ENCODE measurements at regions not wholly inside any gene's neighbourhood (a gene's known extent, or its start where the extent isn't known, plus 50 kb on each side); places are given as distances from the start of the nearest gene placed in this dataset.

GRCh38 chr12:114738460-114739184, 54.6 kb upstream of the TBX3 start:
- Histone ChIP-seq H3K4me3 (ENCODE audit: low read length, poor library complexity, severe bottlenecking) (no peak overlapping the region), H3K27me3 (ENCODE audit: insufficient read depth, low read length, poor library complexity, severe bottlenecking) (no peaks in the 10 kb centered on the region), H3K4me1 (ENCODE audit: insufficient read depth, low read length, poor library complexity, severe bottlenecking) (no peaks in the 10 kb centered on the region), H2AFZ (ENCODE audit: low read length) (no peak overlapping the region), H3K36me3 (ENCODE audit: insufficient read depth, low read length) (no peaks in the 10 kb centered on the region), H3K4me2 (ENCODE audit: low read depth, low read length, poor library complexity, severe bottlenecking) (no peak overlapping the region), H3K9ac (ENCODE audit: low read depth, low read length, poor library complexity, severe bottlenecking) (no peak overlapping the region), H3K79me2 (ENCODE audit: insufficient read depth, low read length) (no peaks in the 10 kb centered on the region), H3K9me2 (replicated peaks; ENCODE audit: low read depth, low read length) (no peaks in the 10 kb centered on the region), H3F3A (ENCODE audit: low read depth) (no peaks in the 10 kb centered on the region), H3K9me3 (ENCODE audit: insufficient read depth, low read depth, low read length) (no peaks in the 10 kb centered on the region; the same call in 1 of the 2 replicates), H4K20me1 (ENCODE audit: insufficient read depth, low read length, poor library complexity, severe bottlenecking) (no peaks in the 10 kb centered on the region)
- TF ChIP-seq EZH2phosphoT487 (IDR thresholded peaks at IDR 0.05; ENCODE audit: borderline replicate concordance): no peak
- TF ChIP-seq CTCF (conservative IDR thresholded peaks at IDR 0.05; ENCODE audit: low read length): no peak

DNA sequence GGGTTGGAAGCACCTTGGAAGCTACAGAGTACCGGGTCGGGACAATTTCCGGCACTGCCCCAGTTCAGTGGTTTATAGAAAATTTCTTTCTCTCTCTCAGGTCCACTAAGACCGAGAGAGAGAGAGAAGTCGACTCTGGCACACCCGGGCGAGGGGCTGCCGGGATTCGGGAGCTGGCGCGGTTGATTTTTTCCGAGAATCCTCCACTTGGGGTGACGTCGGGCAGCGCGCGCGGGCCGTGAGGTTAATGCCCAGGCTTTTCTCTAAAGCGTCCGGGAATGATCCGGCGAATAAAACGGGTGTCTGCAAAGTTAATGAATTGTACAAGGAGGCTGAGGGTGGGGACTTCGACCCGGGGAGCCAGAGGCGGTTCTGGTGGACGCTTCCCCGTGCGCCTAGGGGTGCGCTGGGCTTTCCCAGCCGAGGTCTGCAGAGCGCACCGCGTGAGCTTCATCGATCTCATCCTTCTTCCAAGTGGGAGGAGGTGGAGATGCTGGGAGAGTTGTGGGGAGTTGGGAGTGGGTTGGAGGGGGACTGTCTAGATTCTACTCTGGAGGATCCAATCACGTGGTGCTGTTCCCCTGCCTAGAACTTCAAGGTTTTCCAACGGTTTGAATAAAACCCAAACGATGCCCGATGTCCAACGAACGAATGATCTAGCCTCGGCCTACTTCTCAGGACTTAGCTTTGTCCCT, 51.9 kb upstream of the TBX3 start:
- Histone ChIP-seq H3K4me3 (ENCODE audit: low read length, poor library complexity, severe bottlenecking) (no peak overlapping the region), H3K9me3 (ENCODE audit: insufficient read depth, low read depth, low read length) (no peaks in the 10 kb centered on the region; the same call in 1 of the 2 replicates), H3K9ac (ENCODE audit: low read depth, low read length, poor library complexity, severe bottlenecking) (no peak overlapping the region), H3K79me2 (ENCODE audit: insufficient read depth, low read length) (no peaks in the 10 kb centered on the region), H3F3A (ENCODE audit: low read depth) (no peaks in the 10 kb centered on the region), H2AFZ (ENCODE audit: low read length) (no peak overlapping the region), H3K27me3 (ENCODE audit: insufficient read depth, low read length, poor library complexity, severe bottlenecking) (no peaks in the 10 kb centered on the region), H4K20me1 (ENCODE audit: insufficient read depth, low read length, poor library complexity, severe bottlenecking) (no peaks in the 10 kb centered on the region), H3K4me1 (ENCODE audit: insufficient read depth, low read length, poor library complexity, severe bottlenecking) (no peaks in the 10 kb centered on the region), H3K9me2 (replicated peaks; ENCODE audit: low read depth, low read length) (no peaks in the 10 kb centered on the region), H3K36me3 (ENCODE audit: insufficient read depth, low read length) (no peaks in the 10 kb centered on the region), H3K4me2 (ENCODE audit: low read depth, low read length, poor library complexity, severe bottlenecking) (no peak overlapping the region)
- no peak for TF ChIP-seq CTCF (conservative IDR thresholded peaks at IDR 0.05; ENCODE audit: low read length)

GRCh38 chr12:114735011-114735410, 51.0 kb upstream of the TBX3 start:
- no peaks in the 10 kb centered on the region; the same call in 1 of the 2 replicates for H3K9me3 ChIP-seq (ENCODE audit: insufficient read depth, low read depth, low read length)
- no peak overlapping the region for H3K4me2 ChIP-seq (ENCODE audit: low read depth, low read length, poor library complexity, severe bottlenecking)
- no peak overlapping the region for H2AFZ ChIP-seq (ENCODE audit: low read length)
- no peaks in the 10 kb centered on the region for H3K4me1 ChIP-seq (ENCODE audit: insufficient read depth, low read length, poor library complexity, severe bottlenecking)
- no peak for TF ChIP-seq EZH2phosphoT487 (IDR thresholded peaks at IDR 0.05; ENCODE audit: borderline replicate concordance)
- TF ChIP-seq CTCF (conservative IDR thresholded peaks at IDR 0.05; ENCODE audit: low read length): no peak
- no peaks in the 10 kb centered on the region for H3K36me3 ChIP-seq (ENCODE audit: insufficient read depth, low read length)
- H3K9ac ChIP-seq (ENCODE audit: low read depth, low read length, poor library complexity, severe bottlenecking): no peak overlapping the region
- no peaks in the 10 kb centered on the region for H3F3A ChIP-seq (ENCODE audit: low read depth)
- no peak overlapping the region for H3K4me3 ChIP-seq (ENCODE audit: low read length, poor library complexity, severe bottlenecking)
- no peaks in the 10 kb centered on the region for H3K79me2 ChIP-seq (ENCODE audit: insufficient read depth, low read length)
- H4K20me1 ChIP-seq (ENCODE audit: insufficient read depth, low read length, poor library complexity, severe bottlenecking): no peaks in the 10 kb centered on the region
- H3K9me2 ChIP-seq (replicated peaks; ENCODE audit: low read depth, low read length): no peaks in the 10 kb centered on the region
- no peaks in the 10 kb centered on the region for H3K27me3 ChIP-seq (ENCODE audit: insufficient read depth, low read length, poor library complexity, severe bottlenecking)

All from Loucy (cell line).